Activated CD4-positive, alpha-beta T cell treated with anti-CD3 and anti-CD28 coated beads, Interleukin-2, amount 50 U/mL, for 1 hour (primary cell): ENCODE measurements at regions not wholly inside any gene's neighbourhood (a gene's known extent, or its start where the extent isn't known, plus 50 kb on each side); places are given as distances from the start of the nearest gene placed in this dataset.

ENCODE experiments used
- DNase-seq: peaks from one replicate; pipeline ENCODE4 v3.0.0-alpha.2; 2020

GRCh38 chr6:14841901-14842421 lies 403.9 kb upstream of the JARID2 start:
- no peak for DNase-seq

GRCh38 chr6:14844411-14844810 lies 401.5 kb upstream of the JARID2 start:
- no peak for DNase-seq

GRCh38 chr6:14848019-14848418 lies 397.9 kb upstream of the JARID2 start:
- no peak for DNase-seq

- no peak for DNase-seq
These were observed 396.7 kb upstream of the JARID2 start for GRCh38 chr6:14849185-14849584.

- DNase-seq, result no peak
These were observed 394.6 kb upstream of the JARID2 start for GRCh38 chr6:14851281-14851680.

GRCh38 chr6:14852375-14852774 lies 393.5 kb upstream of the JARID2 start:
- DNase-seq, result no peak

GRCh38 chr6:14856177-14856576 lies 389.7 kb upstream of the JARID2 start:
- DNase-seq, result no peak

- no peak for DNase-seq
These were observed 388.9 kb upstream of the JARID2 start for GRCh38 chr6:14857001-14857400.

- peak; percentile 55 for DNase-seq
These were observed 388.4 kb upstream of the JARID2 start for GRCh38 chr6:14857501-14857900.

GRCh38 chr6:14858808-14859207 lies 387.1 kb upstream of the JARID2 start:
- no peak for DNase-seq

- DNase-seq, result no peak
These were observed 385.1 kb upstream of the JARID2 start for GRCh38 chr6:14860774-14861173.

GRCh38 chr6:14861491-14861943 lies 384.4 kb upstream of the JARID2 start:
- DNase-seq, result no peak

- no peak for DNase-seq
These were observed 383.0 kb upstream of the JARID2 start for GRCh38 chr6:14862845-14863244.

GRCh38 chr6:14863902-14864850 lies 381.7 kb upstream of the JARID2 start:
- no peak for DNase-seq

GRCh38 chr6:14865531-14866100 lies 380.3 kb upstream of the JARID2 start:
- no peak for DNase-seq

- DNase-seq, result no peak
These were observed 378.1 kb upstream of the JARID2 start for GRCh38 chr6:14867802-14868201.

GRCh38 chr6:14871221-14871620 lies 374.6 kb upstream of the JARID2 start:
- no peak for DNase-seq

GRCh38 chr6:14873101-14873500 lies 372.8 kb upstream of the JARID2 start:
- no peak for DNase-seq

GRCh38 chr6:14873781-14874441 lies 372.0 kb upstream of the JARID2 start:
- DNase-seq, result no peak

GRCh38 chr6:14874975-14875480 lies 370.8 kb upstream of the JARID2 start:
- DNase-seq, result no peak

GRCh38 chr6:14875481-14876063 lies 370.3 kb upstream of the JARID2 start:
- DNase-seq, result no peak

GRCh38 chr6:14876778-14877613 lies 368.9 kb upstream of the JARID2 start:
- DNase-seq, result no peak
